ENCODE measurements at regions not wholly inside any gene's neighbourhood (a gene's known extent, or its start where the extent isn't known, plus 50 kb on each side); places are given as distances from the start of the nearest gene placed in this dataset.

DNA sequence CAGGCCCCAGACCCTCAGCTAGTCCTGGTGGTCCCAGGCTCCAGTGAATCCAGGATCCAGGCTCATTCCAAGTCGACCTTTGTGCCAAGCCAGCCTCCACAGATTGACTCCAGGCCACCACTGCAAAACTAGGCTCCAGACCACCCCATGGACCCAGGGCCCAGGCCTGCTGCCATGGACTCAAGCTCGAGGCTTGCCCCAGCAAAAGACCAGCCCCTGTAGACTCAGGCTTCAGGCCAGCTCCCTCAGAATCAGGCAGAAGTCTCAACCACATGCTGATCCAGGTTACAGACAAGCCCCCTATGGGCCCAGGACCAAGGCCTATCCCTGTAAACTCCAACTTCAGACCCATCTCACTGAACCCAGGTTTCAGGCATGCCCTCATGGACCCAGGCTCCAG lies 692.4 kb downstream of the PCDH19 start:
- DNase-seq (ENCODE audit: low spot score): no peak

DNA sequence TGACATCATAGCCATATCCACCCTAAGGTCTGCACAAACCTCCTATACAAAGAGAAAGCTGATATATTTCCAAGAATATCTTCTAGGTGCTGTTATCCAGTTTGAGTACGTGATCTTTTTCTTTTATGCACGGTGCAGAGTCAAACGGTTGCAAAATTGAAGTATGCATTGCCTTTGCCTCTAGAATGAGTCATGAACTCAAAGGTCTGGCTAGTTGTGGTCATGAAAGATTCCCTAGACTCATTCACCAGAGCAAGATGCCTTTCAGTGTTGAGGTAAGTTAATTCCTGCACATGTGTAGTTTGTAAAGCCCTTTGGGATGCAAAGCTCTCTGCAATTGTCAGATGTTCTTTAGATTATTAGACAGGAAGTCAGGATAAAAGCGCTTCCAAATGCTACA lies 704.4 kb downstream of the PCDH19 start:
- DNase-seq (ENCODE audit: low spot score): no peak

GRCh38 chrX:99703473-99703872 lies 706.6 kb downstream of the PCDH19 start:
- DNase-seq (ENCODE audit: low spot score): no peak

GRCh38 chrX:99698451-99698850 lies 711.6 kb downstream of the PCDH19 start:
- no peak for DNase-seq (ENCODE audit: low spot score)

DNA sequence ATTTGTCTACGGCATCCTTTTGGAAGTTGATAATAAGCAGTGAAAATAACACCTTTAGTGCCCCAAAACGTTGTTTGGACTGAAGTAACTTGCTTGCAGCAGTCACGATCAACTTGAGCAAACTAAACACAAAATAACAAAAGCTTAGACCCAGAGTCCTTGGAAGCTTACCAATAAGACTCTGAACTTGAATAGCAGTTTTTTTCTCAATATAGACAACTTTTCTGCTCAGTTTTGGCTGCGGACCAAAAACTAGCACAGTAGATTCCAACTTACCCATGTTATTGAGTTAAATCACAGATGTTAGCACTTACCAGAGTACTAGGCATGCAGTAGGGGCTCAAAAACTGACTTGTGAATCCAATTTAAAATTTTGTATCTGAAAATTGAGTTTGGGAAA lies 746.9 kb downstream of the PCDH19 start:
- no peak for DNase-seq (ENCODE audit: low spot score)

DNA sequence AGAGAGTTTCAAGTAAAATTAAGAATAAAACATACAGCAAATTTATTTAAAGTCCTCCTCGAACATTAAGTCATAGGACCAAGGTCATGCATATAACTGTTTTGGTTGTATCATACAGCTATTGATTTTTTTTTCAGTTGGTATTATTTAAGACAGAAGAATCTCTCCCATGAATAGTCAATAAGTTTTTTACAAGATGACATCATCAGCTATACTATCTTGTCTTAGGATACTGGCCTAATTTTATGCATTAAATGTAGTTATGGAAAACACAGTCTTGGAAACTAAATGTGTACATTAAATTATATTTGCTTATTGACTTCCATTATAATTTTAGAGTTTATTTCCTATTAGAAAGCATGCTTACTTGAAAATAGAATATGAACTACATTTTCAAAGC lies 755.9 kb downstream of the PCDH19 start:
- no peak for DNase-seq (ENCODE audit: low spot score)

GRCh38 chrX:99653352-99653751 lies 756.7 kb downstream of the PCDH19 start:
- no peak for DNase-seq (ENCODE audit: low spot score)

DNA sequence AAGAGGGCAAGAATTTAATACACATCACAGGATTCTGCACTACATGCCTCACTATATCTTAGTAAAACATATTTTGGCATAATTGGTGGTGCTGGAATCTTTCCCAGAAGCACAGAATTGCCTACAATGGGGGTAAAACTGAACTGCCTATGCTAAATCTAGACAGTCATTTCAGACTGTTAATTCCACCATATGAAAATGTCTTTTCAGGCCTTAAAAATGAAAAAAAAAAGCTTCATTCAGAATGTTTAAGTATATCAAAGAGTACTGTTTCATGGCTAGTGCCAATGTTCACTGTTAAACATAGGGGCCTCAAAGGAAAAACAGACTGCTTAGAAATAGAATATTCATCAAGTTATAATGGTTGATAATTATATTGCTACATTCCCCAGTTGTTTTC lies 797.0 kb downstream of the PCDH19 start:
- no peak for DNase-seq (ENCODE audit: low spot score)

- DNase-seq (ENCODE audit: low spot score): no peak
These were observed 806.8 kb downstream of the PCDH19 start for GRCh38 chrX:99603091-99603814.

- no peak for DNase-seq (ENCODE audit: low spot score)
These were observed 808.0 kb downstream of the PCDH19 start for GRCh38 chrX:99602107-99602506.

DNA sequence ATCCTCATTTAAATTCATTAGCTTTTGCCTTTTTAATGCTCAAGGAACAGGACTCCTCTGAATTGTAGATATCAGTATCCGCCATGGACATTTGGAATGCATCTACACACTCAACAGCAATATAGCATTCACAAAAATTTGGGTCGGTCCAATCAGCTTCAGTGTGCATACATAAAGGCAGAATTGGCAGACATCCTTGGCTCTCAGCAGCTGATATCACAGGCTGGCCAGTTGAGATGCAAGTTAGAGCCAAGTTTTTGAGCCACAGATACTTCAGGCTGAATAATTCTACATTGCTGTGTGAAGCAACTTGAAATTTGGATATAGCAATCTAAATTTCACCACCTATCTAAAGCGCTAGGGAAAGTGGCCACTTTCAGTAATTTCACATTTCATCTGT lies 821.1 kb downstream of the PCDH19 start:
- DNase-seq (ENCODE audit: low spot score): no peak

GRCh38 chrX:99572711-99573110 lies 837.4 kb downstream of the PCDH19 start:
- DNase-seq (ENCODE audit: low spot score): no peak

DNA sequence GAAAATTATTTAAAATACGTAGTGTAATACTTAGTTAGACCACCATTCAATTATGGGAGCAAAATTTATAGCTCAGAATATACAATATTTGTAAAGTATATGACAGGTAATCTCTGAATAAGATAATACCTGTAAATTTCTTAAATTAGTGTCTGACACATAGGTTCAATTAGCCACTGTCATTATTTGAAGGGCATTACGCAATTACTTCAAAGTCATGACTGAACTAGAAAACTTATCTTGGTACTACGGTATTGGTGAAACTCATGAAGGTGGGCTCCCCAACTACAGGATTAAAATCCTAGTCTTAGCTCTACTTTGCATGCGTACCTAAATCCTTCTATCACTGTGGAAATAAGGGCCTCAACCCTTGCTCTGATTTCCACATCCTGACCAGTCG lies 860.7 kb downstream of the PCDH19 start:
- no peak for DNase-seq (ENCODE audit: low spot score)

GRCh38 chrX:99522450-99522849 lies 887.6 kb downstream of the PCDH19 start:
- no peak for DNase-seq (ENCODE audit: low spot score)

DNA sequence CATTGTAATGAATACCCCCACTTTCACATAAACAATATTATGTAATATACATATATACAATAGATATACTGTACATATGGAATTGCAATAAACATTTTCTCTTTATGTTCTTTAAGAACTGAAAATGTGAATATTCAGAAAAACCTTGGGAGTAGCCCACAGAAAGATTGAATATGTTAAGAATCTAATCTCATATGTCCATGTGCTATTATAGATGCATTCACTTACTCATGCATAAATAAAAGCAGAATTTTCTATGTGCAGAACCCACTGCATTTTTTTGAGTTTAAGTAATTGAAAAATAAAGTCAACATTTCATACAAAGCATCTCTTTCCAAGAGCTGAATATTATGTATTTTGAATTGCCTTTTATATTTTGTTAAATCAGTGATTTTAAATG lies 902.3 kb downstream of the PCDH19 start:
- no peak for DNase-seq (ENCODE audit: low spot score)

GRCh38 chrX:99495453-99495852 lies 914.6 kb downstream of the PCDH19 start:
- DNase-seq (ENCODE audit: low spot score): no peak

DNA sequence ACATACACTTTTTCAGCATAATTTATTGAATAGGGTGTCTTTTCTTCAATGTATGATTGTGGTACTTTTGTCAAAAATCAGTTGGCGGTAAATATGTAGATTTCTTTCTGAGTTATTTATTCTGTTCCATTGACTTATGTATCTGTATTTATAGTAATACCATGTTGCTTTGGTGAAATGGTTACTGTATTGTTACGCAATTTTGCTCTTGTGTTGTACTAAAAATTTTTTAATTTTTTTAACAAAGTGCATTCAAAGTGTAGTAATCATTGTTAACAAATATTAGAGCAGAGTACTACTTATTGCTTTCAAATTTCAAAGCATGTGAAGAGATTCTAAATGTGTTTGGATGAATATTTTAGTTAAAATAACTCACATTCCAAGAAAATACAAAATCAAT lies 915.4 kb downstream of the PCDH19 start:
- no peak for DNase-seq (ENCODE audit: low spot score)

DNA sequence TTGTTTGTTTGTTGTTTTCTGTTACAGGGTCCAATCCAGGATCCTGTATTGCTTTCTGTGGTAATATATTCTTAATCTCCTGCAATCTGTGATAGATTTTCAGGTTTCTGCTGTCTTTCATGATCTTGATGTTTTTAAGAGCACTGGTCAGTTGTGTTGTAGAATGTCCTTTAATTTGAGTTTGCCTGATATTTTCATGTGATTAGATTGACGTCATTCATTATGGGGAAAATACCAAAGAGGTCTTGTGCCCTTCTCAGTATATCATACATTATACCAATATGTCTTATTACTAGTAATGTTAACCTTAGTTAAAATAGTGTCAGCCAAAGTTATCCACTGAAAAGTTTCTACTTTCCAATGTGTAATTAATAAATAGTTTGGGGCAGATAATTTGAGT lies 929.3 kb downstream of the PCDH19 start:
- DNase-seq (ENCODE audit: low spot score): no peak

GRCh38 chrX:99469439-99469838 lies 940.6 kb downstream of the PCDH19 start:
- DNase-seq (ENCODE audit: low spot score): no peak

GRCh38 chrX:99468993-99469392 lies 941.1 kb downstream of the PCDH19 start:
- DNase-seq (ENCODE audit: low spot score): no peak

DNA sequence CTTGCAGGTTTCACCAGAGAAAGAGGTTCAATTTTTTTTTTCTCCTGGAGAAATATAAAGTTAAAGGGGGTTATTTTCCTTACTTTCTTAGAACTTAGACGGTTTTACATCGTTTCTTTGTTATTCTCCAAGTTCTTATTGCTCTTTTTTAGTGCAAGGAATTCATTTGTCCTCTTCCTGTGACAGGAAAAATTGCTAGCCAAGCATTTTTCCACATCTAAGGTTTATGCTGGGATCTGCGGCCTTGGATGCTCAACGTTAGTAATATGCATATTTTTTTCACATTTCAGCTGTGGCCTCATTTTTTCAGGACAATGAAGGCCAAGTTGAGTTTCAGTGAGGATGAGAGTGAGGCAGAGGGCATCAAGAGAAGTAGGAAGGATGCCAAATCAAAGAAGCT lies 948.9 kb downstream of the PCDH19 start:
- DNase-seq (ENCODE audit: low spot score): no peak

GRCh38 chrX:99445336-99445735 lies 964.7 kb downstream of the PCDH19 start:
- DNase-seq (ENCODE audit: low spot score): no peak

- DNase-seq (ENCODE audit: low spot score): no peak
These were observed 988.3 kb downstream of the PCDH19 start for GRCh38 chrX:99421796-99422195.

GRCh38 chrX:99415470-99415869 lies 994.6 kb downstream of the PCDH19 start:
- DNase-seq (ENCODE audit: low spot score): no peak

- DNase-seq (ENCODE audit: low spot score): no peak
These were observed 996.8 kb downstream of the PCDH19 start for GRCh38 chrX:99413317-99413716.

All from D341Med (cell line).